NCI-H1417 (cell line): ENCODE measurements at regions not wholly inside any gene's neighbourhood (a gene's known extent, or its start where the extent isn't known, plus 50 kb on each side); places are given as distances from the start of the nearest gene placed in this dataset.

Experiments
- DNase-seq, 3 experiments: peaks; one replicate each; lab custom pipeline; 2025; lab: John Stamatoyannopoulos, UW

GRCh38 chr3:184659797-184660301 is 52.0 kb downstream of the MAGEF1 start:
- DNase-seq: no peak

- DNase-seq: no peak
Measured at GRCh38 chr3:184658223-184658928, 53.5 kb downstream of the MAGEF1 start.

GRCh38 chr3:184656829-184657681 is 54.8 kb downstream of the MAGEF1 start:
- peak in 1 of 3 experiments; percentile 51 for DNase-seq

- no peak for DNase-seq
Measured at GRCh38 chr3:184656458-184656828, 55.4 kb downstream of the MAGEF1 start.

- DNase-seq: no peak
Measured at GRCh38 chr3:184655597-184655996, 56.3 kb downstream of the MAGEF1 start.

GRCh38 chr3:184654375-184654774 is 57.5 kb downstream of the MAGEF1 start:
- no peak for DNase-seq

- DNase-seq: no peak
Measured at GRCh38 chr3:184652465-184652864, 59.4 kb downstream of the MAGEF1 start.

GRCh38 chr3:184651904-184652303 is 60.0 kb downstream of the MAGEF1 start:
- no peak for DNase-seq

GRCh38 chr3:184648636-184649035 is 63.2 kb downstream of the MAGEF1 start:
- no peak for DNase-seq

- DNase-seq: no peak
Measured at GRCh38 chr3:184647405-184647936, 64.4 kb downstream of the MAGEF1 start.

GRCh38 chr3:184645336-184645735 is 66.5 kb downstream of the MAGEF1 start:
- peak in 2 of 3 experiments; percentile 78 to 84 for DNase-seq

GRCh38 chr3:184643442-184643841 is 68.4 kb downstream of the MAGEF1 start:
- peak in 1 of 3 experiments; percentile 43 for DNase-seq

- peak in 2 of 3 experiments; percentile 75 to 92 for DNase-seq
Measured at GRCh38 chr3:184642631-184643285, 69.1 kb downstream of the MAGEF1 start.

GRCh38 chr3:184641430-184641829 is 70.4 kb downstream of the MAGEF1 start:
- no peak for DNase-seq

- DNase-seq: peak in 2 of 3 experiments; percentile 33 to 94
Measured at GRCh38 chr3:184639351-184639750, 72.5 kb downstream of the MAGEF1 start.

GRCh38 chr3:184637705-184638104 is 74.2 kb downstream of the MAGEF1 start:
- no peak for DNase-seq

- peak in 1 of 3 experiments; percentile 38 for DNase-seq
Measured at GRCh38 chr3:184636741-184637316, 75.0 kb downstream of the MAGEF1 start.

- DNase-seq: no peak
Measured at GRCh38 chr3:184635774-184636173, 74.2 kb downstream of the EPHB3 start.

- peak in 2 of 3 experiments; percentile 58 to 81 for DNase-seq
Measured at GRCh38 chr3:184635126-184635525, 73.5 kb downstream of the EPHB3 start.

- DNase-seq: no peak
Measured at GRCh38 chr3:184633237-184633579, 71.6 kb downstream of the EPHB3 start.

- no peak for DNase-seq
Measured at GRCh38 chr3:184632551-184633236, 71.1 kb downstream of the EPHB3 start.
